ENCODE measurements at regions not wholly inside any gene's neighbourhood (a gene's known extent, or its start where the extent isn't known, plus 50 kb on each side); places are given as distances from the start of the nearest gene placed in this dataset.

DNA sequence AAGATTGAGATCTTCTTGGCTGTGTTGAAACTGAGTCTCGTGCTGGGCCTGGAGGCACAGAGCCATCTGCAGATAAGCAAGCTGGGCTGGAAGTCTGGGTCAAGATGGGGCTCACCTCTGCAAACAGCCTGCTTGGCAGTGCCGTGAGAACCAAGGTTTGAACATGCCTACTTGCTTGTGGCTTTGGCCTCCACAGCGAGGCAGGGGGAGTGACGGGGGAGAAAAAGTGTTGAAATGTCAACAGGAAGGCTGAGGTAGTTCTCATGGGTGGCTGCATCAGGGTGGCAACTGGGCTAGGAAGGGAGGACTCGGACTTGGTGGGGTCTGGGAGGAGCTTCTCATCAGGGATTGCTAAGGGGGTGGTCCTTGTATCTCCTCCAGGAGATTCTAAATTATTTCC lies 99.7 kb downstream of the THNSL2 start:
- Histone ChIP-seq H3K79me2 (ENCODE audit: insufficient read depth, low read length) (no peaks in the 10 kb centered on the region), H3K4me2 (ENCODE audit: low read depth, low read length, poor library complexity, severe bottlenecking) (no peak overlapping the region), H2AFZ (ENCODE audit: low read length) (no peak overlapping the region), H3K9ac (ENCODE audit: low read depth, low read length, poor library complexity, severe bottlenecking) (no peak overlapping the region), H3K9me3 (ENCODE audit: insufficient read depth, low read depth, low read length) (peaks cover 3% of the 10 kb centered on the region; the same call in 1 of the 2 replicates), H3K27me3 (ENCODE audit: insufficient read depth, low read length, poor library complexity, severe bottlenecking) (no peaks in the 10 kb centered on the region), H3K36me3 (ENCODE audit: insufficient read depth, low read length) (no peaks in the 10 kb centered on the region), H4K20me1 (ENCODE audit: insufficient read depth, low read length, poor library complexity, severe bottlenecking) (no peaks in the 10 kb centered on the region), H3K4me1 (ENCODE audit: insufficient read depth, low read length, poor library complexity, severe bottlenecking) (no peaks in the 10 kb centered on the region), H3K9me2 (replicated peaks; ENCODE audit: low read depth, low read length) (no peaks in the 10 kb centered on the region), H3F3A (ENCODE audit: low read depth) (no peaks in the 10 kb centered on the region), H3K4me3 (ENCODE audit: low read length, poor library complexity, severe bottlenecking) (no peak overlapping the region)
- TF ChIP-seq EZH2phosphoT487 (IDR thresholded peaks at IDR 0.05; ENCODE audit: borderline replicate concordance) (no peak), CTCF (conservative IDR thresholded peaks at IDR 0.05; ENCODE audit: low read length) (no peak)

- H3K27me3 ChIP-seq (ENCODE audit: insufficient read depth, low read length, poor library complexity, severe bottlenecking) = no peaks in the 10 kb centered on the region
- H3K79me2 ChIP-seq (ENCODE audit: insufficient read depth, low read length) = no peaks in the 10 kb centered on the region
- H3K4me1 ChIP-seq (ENCODE audit: insufficient read depth, low read length, poor library complexity, severe bottlenecking) = no peaks in the 10 kb centered on the region
- no peak overlapping the region for H3K4me2 ChIP-seq (ENCODE audit: low read depth, low read length, poor library complexity, severe bottlenecking)
- H3F3A ChIP-seq (ENCODE audit: low read depth) = no peaks in the 10 kb centered on the region
- peaks cover 3% of the 10 kb centered on the region; the same call in 1 of the 2 replicates for H3K9me3 ChIP-seq (ENCODE audit: insufficient read depth, low read depth, low read length)
- no peak overlapping the region for H3K4me3 ChIP-seq (ENCODE audit: low read length, poor library complexity, severe bottlenecking)
- H3K36me3 ChIP-seq (ENCODE audit: insufficient read depth, low read length) = no peaks in the 10 kb centered on the region
- no peaks in the 10 kb centered on the region for H4K20me1 ChIP-seq (ENCODE audit: insufficient read depth, low read length, poor library complexity, severe bottlenecking)
- H2AFZ ChIP-seq (ENCODE audit: low read length) = no peak overlapping the region
- H3K9ac ChIP-seq (ENCODE audit: low read depth, low read length, poor library complexity, severe bottlenecking) = no peak overlapping the region
- no peak for TF ChIP-seq EZH2phosphoT487 (IDR thresholded peaks at IDR 0.05; ENCODE audit: borderline replicate concordance)
- TF ChIP-seq CTCF (conservative IDR thresholded peaks at IDR 0.05; ENCODE audit: low read length) = no peak
- H3K9me2 ChIP-seq (replicated peaks; ENCODE audit: low read depth, low read length) = no peaks in the 10 kb centered on the region
These were observed 95.5 kb downstream of the THNSL2 start for GRCh38 chr2:88265352-88266303.

DNA sequence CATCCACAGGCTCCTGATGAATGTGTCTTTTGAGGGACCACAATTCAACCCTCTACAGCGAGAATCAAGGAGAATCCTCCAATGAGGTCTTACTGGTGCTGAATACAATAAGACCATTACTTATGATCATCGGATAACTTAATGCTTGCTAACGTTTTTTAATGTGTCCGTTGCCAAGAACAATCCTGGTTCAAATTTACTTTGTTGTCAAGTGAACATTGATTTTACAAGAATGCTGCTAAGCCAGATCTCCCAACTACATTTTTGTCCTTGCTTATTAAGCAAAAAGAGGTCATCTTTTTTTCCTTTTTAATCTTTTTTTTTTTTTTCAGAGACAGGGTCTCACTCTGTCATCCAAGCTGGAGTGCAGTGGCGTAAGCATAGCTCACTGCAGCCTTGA lies 93.7 kb downstream of the THNSL2 start:
- H3K9me2 ChIP-seq (replicated peaks; ENCODE audit: low read depth, low read length) = no peaks in the 10 kb centered on the region
- H3F3A ChIP-seq (ENCODE audit: low read depth) = no peaks in the 10 kb centered on the region
- H3K4me3 ChIP-seq (ENCODE audit: low read length, poor library complexity, severe bottlenecking) = no peak overlapping the region
- no peaks in the 10 kb centered on the region for H3K36me3 ChIP-seq (ENCODE audit: insufficient read depth, low read length)
- TF ChIP-seq CTCF (conservative IDR thresholded peaks at IDR 0.05; ENCODE audit: low read length) (no peak), EZH2phosphoT487 (IDR thresholded peaks at IDR 0.05; ENCODE audit: borderline replicate concordance) (no peak)
- H2AFZ ChIP-seq (ENCODE audit: low read length) = no peak overlapping the region
- no peak overlapping the region for H3K4me2 ChIP-seq (ENCODE audit: low read depth, low read length, poor library complexity, severe bottlenecking)
- H4K20me1 ChIP-seq (ENCODE audit: insufficient read depth, low read length, poor library complexity, severe bottlenecking) = no peaks in the 10 kb centered on the region
- H3K27me3 ChIP-seq (ENCODE audit: insufficient read depth, low read length, poor library complexity, severe bottlenecking) = no peaks in the 10 kb centered on the region
- no peak overlapping the region for H3K9ac ChIP-seq (ENCODE audit: low read depth, low read length, poor library complexity, severe bottlenecking)
- no peaks in the 10 kb centered on the region for H3K79me2 ChIP-seq (ENCODE audit: insufficient read depth, low read length)
- H3K4me1 ChIP-seq (ENCODE audit: insufficient read depth, low read length, poor library complexity, severe bottlenecking) = no peaks in the 10 kb centered on the region
- H3K9me3 ChIP-seq (ENCODE audit: insufficient read depth, low read depth, low read length) = peaks cover 3% of the 10 kb centered on the region; the same call in 1 of the 2 replicates
